ENCODE measurements at regions not wholly inside any gene's neighbourhood (a gene's known extent, or its start where the extent isn't known, plus 50 kb on each side); places are given as distances from the start of the nearest gene placed in this dataset.

GRCh38 chr4:182062458-182062857, 180.7 kb upstream of the TENM3 start:
- DNase-seq, result no peak

DNA sequence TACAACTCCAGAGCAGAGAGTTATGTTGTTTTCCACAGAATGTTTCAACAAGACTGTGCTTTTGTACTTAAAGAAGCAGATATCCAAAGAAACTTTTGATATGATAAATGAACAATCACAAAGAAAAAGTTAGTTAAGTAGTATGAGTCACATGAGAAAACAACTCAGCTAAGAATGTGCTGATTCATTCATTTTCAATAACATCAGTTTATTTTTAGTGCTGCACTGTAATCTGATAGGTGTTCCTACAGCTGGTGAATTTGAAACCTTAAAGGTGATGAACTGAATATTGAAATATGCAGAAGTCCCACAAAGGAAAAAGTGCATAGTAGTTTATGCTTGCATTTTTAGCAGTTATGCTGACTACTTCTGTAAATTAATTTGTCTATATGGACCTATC, 180.3 kb upstream of the TENM3 start:
- DNase-seq, result no peak

GRCh38 chr4:182063651-182064050, 179.6 kb upstream of the TENM3 start:
- DNase-seq, result no peak

DNA sequence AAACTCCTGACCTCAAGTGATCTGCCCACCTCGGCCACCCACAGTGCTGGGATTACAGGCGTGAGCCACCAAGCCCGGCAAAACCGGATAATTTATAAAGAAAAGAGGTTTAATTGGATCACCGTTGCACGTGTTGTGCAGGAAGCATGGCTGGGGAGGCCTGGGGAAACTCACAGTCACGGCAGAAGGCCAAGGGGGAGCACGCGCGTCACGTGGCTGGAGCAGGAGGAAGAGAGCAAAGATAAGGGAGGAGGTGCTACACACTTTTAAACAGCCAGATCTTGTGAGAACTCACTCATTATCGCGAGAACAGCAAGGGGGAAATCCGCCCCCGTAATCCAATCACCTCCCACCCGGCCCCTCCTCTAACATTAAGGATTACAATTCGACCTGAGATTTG, 177.9 kb upstream of the TENM3 start:
- DNase-seq, result no peak

- DNase-seq, result no peak
These were observed 177.2 kb upstream of the TENM3 start for GRCh38 chr4:182066037-182066436.

- DNase-seq, result no peak
These were observed 175.4 kb upstream of the TENM3 start for GRCh38 chr4:182067828-182068227.

DNA sequence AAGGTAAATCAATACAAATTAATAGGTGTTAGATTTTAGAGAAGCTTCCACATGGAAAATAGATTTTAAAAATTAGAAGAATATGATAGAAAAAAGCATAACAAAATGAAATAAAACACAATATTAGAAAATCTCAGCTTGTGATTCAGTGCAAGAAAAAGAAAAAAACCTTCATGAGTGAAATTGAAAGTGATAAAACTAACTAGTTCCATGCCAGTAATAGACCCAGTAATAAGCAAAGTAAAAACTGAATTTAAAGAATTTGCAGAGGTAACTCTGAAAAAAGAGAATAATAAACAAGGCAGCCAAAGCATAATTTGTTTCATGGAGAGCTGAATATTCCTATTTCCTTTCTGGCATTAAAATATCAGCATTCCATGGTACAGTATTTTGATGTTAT, 174.3 kb upstream of the TENM3 start:
- no peak for DNase-seq

DNA sequence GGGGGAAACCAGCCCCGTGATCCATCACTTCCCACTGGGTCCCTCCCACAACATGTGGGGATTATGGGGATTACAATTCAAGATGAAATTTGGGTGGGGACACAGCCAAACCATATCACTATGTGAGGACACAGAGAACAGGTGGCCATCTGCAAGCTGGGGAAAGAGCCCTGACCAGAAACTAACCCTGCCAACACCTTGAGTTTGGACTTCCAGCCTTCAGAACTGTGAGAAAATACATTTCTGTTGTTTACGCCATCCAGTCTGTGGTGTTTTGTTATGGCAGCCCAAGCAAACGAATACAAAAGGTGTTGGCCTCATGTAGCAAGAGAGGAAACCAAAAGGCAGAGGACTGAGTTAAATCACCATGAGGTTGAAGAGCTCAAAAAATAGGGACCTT, 169.9 kb upstream of the TENM3 start:
- no peak for DNase-seq

DNA sequence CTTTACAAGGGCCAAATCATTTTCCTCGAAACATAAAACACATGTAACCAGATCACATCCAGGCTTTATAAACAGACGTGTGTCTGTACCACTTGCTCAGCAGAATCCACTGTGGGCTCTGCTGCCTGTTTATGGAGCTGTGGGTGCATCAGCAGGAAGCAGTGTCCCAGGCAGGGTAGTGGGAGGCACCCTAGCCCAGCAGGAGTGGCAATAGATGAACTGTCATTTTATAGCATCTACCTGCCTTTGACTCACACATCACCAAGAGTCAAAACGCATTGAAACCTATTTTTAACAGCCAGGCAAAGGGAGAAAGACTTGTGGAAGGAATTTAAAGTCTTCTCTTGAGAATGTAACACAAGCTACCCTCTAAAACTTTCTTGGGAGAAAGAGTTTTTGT, 169.1 kb upstream of the TENM3 start:
- no peak for DNase-seq

GRCh38 chr4:182074810-182075209, 168.4 kb upstream of the TENM3 start:
- DNase-seq, result no peak

- no peak for DNase-seq
These were observed 160.3 kb upstream of the TENM3 start for GRCh38 chr4:182082910-182083309.

DNA sequence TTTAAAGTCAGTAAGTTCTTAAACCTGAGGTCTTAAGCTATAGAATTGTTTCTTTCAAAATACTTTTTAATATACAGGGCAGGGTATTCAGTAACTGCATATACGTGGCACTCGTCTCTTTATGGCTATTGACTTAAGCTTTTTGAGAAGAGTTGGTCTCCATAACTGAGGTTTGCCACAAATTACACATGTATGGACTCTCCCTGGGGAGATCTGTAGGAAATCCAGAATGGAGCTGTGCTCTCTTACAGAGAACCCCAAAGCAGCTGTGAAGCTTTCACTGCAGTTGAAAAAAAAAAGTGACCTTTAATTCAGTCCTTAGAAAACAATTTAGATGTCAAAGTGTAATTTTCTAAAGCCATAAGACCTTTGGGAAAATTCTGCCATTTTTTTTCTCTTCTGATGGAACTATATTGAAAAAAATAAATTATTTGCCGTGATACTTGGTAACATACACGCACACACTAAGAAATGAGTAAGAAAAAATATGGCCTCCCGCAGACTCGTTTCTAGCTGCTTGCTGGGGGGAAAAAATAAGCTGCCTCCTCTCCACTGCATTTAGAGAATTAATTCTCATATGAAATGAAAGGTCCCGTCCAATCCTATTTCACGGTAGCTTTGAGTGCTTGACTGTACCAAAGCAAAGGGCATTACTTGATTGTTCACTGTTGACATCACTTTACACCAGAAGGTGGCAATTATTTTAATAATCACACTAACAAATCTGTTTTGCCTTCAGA, 159.4 kb upstream of the TENM3 start:
- DNase-seq, result no peak

- DNase-seq, result no peak
These were observed 158.1 kb upstream of the TENM3 start for GRCh38 chr4:182085051-182085480.

GRCh38 chr4:182089326-182089725, 153.9 kb upstream of the TENM3 start:
- DNase-seq, result no peak

- DNase-seq, result no peak
These were observed 153.0 kb upstream of the TENM3 start for GRCh38 chr4:182090186-182090585.

DNA sequence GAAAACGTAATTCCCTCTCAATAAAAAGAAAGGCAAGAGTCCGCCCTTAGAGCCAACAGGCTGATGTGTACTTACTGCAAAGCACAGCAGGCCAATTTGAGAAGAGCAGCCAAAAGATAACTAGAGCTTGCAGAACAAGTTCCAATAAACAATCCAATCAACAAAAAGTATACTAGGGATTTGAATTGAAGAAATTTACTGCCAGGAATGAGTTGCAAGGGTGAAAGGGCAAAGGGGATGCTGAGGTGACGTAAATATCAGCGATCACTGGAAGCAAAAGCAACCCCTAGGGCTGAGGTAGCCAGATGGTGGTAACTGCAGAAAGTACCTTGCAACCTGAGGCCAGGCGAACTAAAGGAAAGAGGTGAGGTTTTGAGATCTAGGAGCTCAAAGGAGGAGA, 152.1 kb upstream of the TENM3 start:
- DNase-seq, result no peak

DNA sequence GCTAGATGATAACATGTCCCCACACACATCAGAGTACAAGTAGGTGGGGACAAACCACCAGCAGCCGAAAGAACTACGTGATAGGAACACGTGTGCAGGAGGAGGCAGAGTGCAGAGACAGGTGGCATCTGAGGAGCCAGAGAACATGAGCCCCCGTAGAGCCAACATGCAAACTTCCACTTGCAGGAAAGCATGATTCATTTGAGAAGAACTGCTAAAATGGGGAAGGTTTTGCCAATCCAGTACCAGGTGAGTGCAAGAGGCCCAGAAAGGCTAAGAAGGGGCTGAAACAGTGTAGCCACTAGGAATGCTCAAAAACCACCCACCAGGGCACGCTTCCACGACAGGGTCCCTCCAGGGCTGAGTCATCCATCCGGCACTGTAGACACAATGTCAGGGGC, 149.8 kb upstream of the TENM3 start:
- DNase-seq, result no peak

DNA sequence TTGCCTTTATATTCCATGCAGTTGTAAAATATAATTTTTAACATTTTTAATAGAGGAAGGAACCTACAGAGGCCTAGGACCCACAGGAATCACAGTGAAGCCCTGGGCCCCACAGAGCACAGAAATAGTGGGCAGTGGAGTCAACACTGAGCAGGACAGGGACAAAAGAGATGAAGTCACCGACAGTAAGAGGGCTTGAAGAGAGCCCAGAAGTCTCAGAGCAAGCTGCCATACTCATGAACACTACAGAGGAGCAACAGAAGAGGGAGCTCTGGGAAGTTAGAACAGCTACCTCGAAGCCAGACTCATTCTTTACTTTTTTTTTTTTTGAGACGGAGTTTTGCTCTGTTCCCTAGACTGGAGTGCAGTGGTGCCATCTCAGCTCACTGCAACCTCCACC, 149.3 kb upstream of the TENM3 start:
- DNase-seq, result no peak

GRCh38 chr4:182101618-182102017, 141.6 kb upstream of the TENM3 start:
- DNase-seq, result no peak

GRCh38 chr4:182102576-182102975, 140.6 kb upstream of the TENM3 start:
- no peak for DNase-seq

- DNase-seq, result no peak
These were observed 139.4 kb upstream of the TENM3 start for GRCh38 chr4:182103614-182104319.

DNA sequence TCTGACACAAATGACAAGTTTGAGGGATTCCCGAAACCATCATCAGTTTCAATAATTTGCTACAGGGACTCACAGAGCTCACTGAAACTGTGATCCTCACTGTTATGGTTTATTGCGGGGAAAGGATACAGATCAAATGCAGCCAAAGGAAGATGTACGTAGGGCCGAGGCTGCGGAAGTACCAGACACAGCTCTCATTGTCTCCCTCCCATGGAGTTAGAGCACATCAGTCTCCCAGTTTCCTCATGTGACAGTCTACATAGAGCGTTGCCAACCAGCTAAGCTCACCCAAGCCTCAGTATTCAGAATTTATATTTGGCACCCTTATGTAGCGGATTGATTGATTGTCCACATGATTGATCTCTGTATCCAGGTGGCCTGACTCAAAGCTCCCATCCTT, 137.8 kb upstream of the TENM3 start:
- DNase-seq, result no peak

- DNase-seq, result no peak
These were observed 135.3 kb upstream of the TENM3 start for GRCh38 chr4:182107931-182108330.

- no peak for DNase-seq
These were observed 131.6 kb upstream of the TENM3 start for GRCh38 chr4:182111586-182111985.

- DNase-seq, result no peak
These were observed 129.4 kb upstream of the TENM3 start for GRCh38 chr4:182113779-182114178.

Data from right forelimb (tissue), 1 donor.